ENCODE measurements at regions not wholly inside any gene's neighbourhood (a gene's known extent, or its start where the extent isn't known, plus 50 kb on each side); places are given as distances from the start of the nearest gene placed in this dataset.

- TF ChIP-seq, protein P1, sequence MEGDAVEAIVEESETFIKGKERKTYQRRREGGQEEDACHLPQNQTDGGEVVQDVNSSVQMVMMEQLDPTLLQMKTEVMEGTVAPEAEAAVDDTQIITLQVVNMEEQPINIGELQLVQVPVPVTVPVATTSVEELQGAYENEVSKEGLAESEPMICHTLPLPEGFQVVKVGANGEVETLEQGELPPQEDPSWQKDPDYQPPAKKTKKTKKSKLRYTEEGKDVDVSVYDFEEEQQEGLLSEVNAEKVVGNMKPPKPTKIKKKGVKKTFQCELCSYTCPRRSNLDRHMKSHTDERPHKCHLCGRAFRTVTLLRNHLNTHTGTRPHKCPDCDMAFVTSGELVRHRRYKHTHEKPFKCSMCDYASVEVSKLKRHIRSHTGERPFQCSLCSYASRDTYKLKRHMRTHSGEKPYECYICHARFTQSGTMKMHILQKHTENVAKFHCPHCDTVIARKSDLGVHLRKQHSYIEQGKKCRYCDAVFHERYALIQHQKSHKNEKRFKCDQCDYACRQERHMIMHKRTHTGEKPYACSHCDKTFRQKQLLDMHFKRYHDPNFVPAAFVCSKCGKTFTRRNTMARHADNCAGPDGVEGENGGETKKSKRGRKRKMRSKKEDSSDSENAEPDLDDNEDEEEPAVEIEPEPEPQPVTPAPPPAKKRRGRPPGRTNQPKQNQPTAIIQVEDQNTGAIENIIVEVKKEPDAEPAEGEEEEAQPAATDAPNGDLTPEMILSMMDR (IDR thresholded peaks at IDR 0.05), result no peak
- ATAC-seq, result no peak
- Histone ChIP-seq H3K27me3 (ENCODE audit: control insufficient read depth, insufficient read depth, low read length) (no peaks in the 10 kb centered on the region), H3K27ac (ENCODE audit: low read length) (no peak overlapping the region), H3K36me3 (ENCODE audit: control insufficient read depth, insufficient read depth, low read length) (no peaks in the 10 kb centered on the region), H3K9me3 (ENCODE audit: control insufficient read depth, insufficient read depth, low read length) (no peaks in the 10 kb centered on the region), H3K4me3 (ENCODE audit: low read length) (no peak overlapping the region), H3K4me1 (ENCODE audit: control insufficient read depth, insufficient read depth, low read length) (no peaks in the 10 kb centered on the region)
- no peak for DNase-seq
- Mint-ChIP-seq H3K36me3 (no peaks in the 10 kb centered on the region), H3K4me3 (no peak overlapping the region), H3K9me3 (peaks cover 2 to 5% of the 10 kb centered on the region in 2 donors), H3K27ac (no peak overlapping the region), H3K27me3 (ENCODE audit: low read depth in 2 of 2) (peaks cover 0 to 2% of the 10 kb centered on the region in 2 donors), H3K4me1 (no peaks in the 10 kb centered on the region)
- WGBS (ENCODE audit: insufficient coverage), result 74% methylated on average over 2 of the region's 2 CpGs
- intact Hi-C loops (cut with micrococcal nuclease), result no loop called here
These were observed 521.5 kb upstream of the WWC1 start for GRCh38 chr5:167769846-167770413.

GRCh38 chr5:167770461-167770860 is 521.0 kb upstream of the WWC1 start:
- H3K4me1 ChIP-seq (ENCODE audit: control insufficient read depth, insufficient read depth, low read length), result no peaks in the 10 kb centered on the region
- H3K27me3 ChIP-seq (ENCODE audit: control insufficient read depth, insufficient read depth, low read length), result no peaks in the 10 kb centered on the region
- H3K4me1 Mint-ChIP-seq, result no peaks in the 10 kb centered on the region
- ATAC-seq (no peak), DNase-seq (no peak)
- H3K9me3 Mint-ChIP-seq, result peaks cover 2 to 5% of the 10 kb centered on the region in 2 donors
- H3K36me3 ChIP-seq (ENCODE audit: control insufficient read depth, insufficient read depth, low read length), result no peaks in the 10 kb centered on the region
- no peak overlapping the region for H3K27ac ChIP-seq (ENCODE audit: low read length)
- intact Hi-C loops (cut with micrococcal nuclease), result no loop called here
- H3K27ac Mint-ChIP-seq, result no peak overlapping the region
- H3K4me3 ChIP-seq (ENCODE audit: low read length), result no peak overlapping the region
- no peak overlapping the region for H3K4me3 Mint-ChIP-seq
- H3K36me3 Mint-ChIP-seq, result no peaks in the 10 kb centered on the region
- WGBS (ENCODE audit: insufficient coverage), result 86% methylated on average over 4 of the region's 5 CpGs
- peaks cover 0 to 2% of the 10 kb centered on the region in 2 donors for H3K27me3 Mint-ChIP-seq (ENCODE audit: low read depth in 2 of 2)
- H3K9me3 ChIP-seq (ENCODE audit: control insufficient read depth, insufficient read depth, low read length), result no peaks in the 10 kb centered on the region
- TF ChIP-seq, protein P1 (IDR thresholded peaks at IDR 0.05), result no peak

- Histone ChIP-seq H3K4me1 (ENCODE audit: control insufficient read depth, insufficient read depth, low read length) (no peaks in the 10 kb centered on the region), H3K9me3 (ENCODE audit: control insufficient read depth, insufficient read depth, low read length) (no peaks in the 10 kb centered on the region), H3K36me3 (ENCODE audit: control insufficient read depth, insufficient read depth, low read length) (no peaks in the 10 kb centered on the region), H3K27ac (ENCODE audit: low read length) (no peak overlapping the region), H3K27me3 (ENCODE audit: control insufficient read depth, insufficient read depth, low read length) (no peaks in the 10 kb centered on the region), H3K4me3 (ENCODE audit: low read length) (no peak overlapping the region)
- no peaks in the 10 kb centered on the region for H3K36me3 Mint-ChIP-seq
- H3K4me3 Mint-ChIP-seq, result no peak overlapping the region
- H3K27ac Mint-ChIP-seq, result no peak overlapping the region
- H3K27me3 Mint-ChIP-seq (ENCODE audit: low read depth in 2 of 2), result peaks cover 0 to 2% of the 10 kb centered on the region in 2 donors
- no peaks in the 10 kb centered on the region for H3K4me1 Mint-ChIP-seq
- intact Hi-C loops (cut with micrococcal nuclease), result no loop called here
- DNase-seq (no peak), ATAC-seq (no peak)
- TF ChIP-seq, protein P1 (IDR thresholded peaks at IDR 0.05), result no peak
- 75% methylated on average over 3 of the region's 6 CpGs for WGBS (ENCODE audit: insufficient coverage)
- H3K9me3 Mint-ChIP-seq, result peaks cover 2 to 3% of the 10 kb centered on the region in 2 donors
These were observed 519.9 kb upstream of the WWC1 start for GRCh38 chr5:167771571-167771970.

GRCh38 chr5:167773668-167774301 is 517.7 kb upstream of the WWC1 start:
- WGBS (ENCODE audit: insufficient coverage), result 85% methylated on average over 5 of the region's 5 CpGs

More at GRCh38 chr5:167773668-167774301, 517.7 kb upstream of the WWC1 start:
- TF ChIP-seq, protein P1 (IDR thresholded peaks at IDR 0.05), result no peak
- Mint-ChIP-seq H3K4me1 (no peaks in the 10 kb centered on the region), H3K27me3 (ENCODE audit: low read depth in 2 of 2) (peaks cover 0 to 2% of the 10 kb centered on the region in 2 donors), H3K9me3 (peaks cover 2 to 3% of the 10 kb centered on the region in 2 donors), H3K4me3 (no peak overlapping the region), H3K27ac (no peak overlapping the region), H3K36me3 (no peaks in the 10 kb centered on the region)
- Histone ChIP-seq H3K4me1 (ENCODE audit: control insufficient read depth, insufficient read depth, low read length) (no peaks in the 10 kb centered on the region), H3K9me3 (ENCODE audit: control insufficient read depth, insufficient read depth, low read length) (no peaks in the 10 kb centered on the region), H3K4me3 (ENCODE audit: low read length) (no peak overlapping the region), H3K27ac (ENCODE audit: low read length) (no peak overlapping the region), H3K36me3 (ENCODE audit: control insufficient read depth, insufficient read depth, low read length) (no peaks in the 10 kb centered on the region), H3K27me3 (ENCODE audit: control insufficient read depth, insufficient read depth, low read length) (no peaks in the 10 kb centered on the region)
- DNase-seq (no peak), ATAC-seq (no peak)
- intact Hi-C loops (cut with micrococcal nuclease), result no loop called here

Measured in natural killer cell (primary cell).